H9 (cell line): ENCODE measurements at regions not wholly inside any gene's neighbourhood (a gene's known extent, or its start where the extent isn't known, plus 50 kb on each side); places are given as distances from the start of the nearest gene placed in this dataset.

Source experiments
- DNase-seq: peaks from one replicate; pipeline ENCODE4 v3.0.0-alpha.2; 2017
- H2AFZ ChIP-seq: one replicate; pipeline ENCODE4 v1.6.1; 2013; ENCODE audit warnings: mild to moderate bottlenecking, low read length, control low read depth, moderate library complexity
- H2AK5ac ChIP-seq: 2 replicates; pipeline ENCODE4 v1.6.1; 2013; ENCODE audit warnings: low read length, control low read depth, mixed read lengths; ENCODE audit not compliant: insufficient read length
- H2BK120ac ChIP-seq: one replicate; pipeline ENCODE4 v1.6.1; 2013; ENCODE audit warnings: low read depth, mild to moderate bottlenecking, low read length, control low read depth, inconsistent platforms; ENCODE audit not compliant: poor library complexity, severe bottlenecking
- H2BK12ac ChIP-seq: 2 replicates; pipeline ENCODE4 v1.6.1; 2013; ENCODE audit warnings: low read length, control low read depth, mixed read lengths, low read depth; ENCODE audit not compliant: insufficient read length
- H2BK15ac ChIP-seq: 2 replicates; pipeline ENCODE4 v1.6.1; 2013; ENCODE audit warnings: low read depth, low read length, control low read depth
- H2BK20ac ChIP-seq: one replicate; pipeline ENCODE4 v1.6.1; 2013; ENCODE audit warnings: low read depth, mild to moderate bottlenecking, low read length, control low read depth, inconsistent platforms; ENCODE audit not compliant: poor library complexity, severe bottlenecking
- H2BK5ac ChIP-seq: 2 replicates; pipeline ENCODE4 v1.6.1; 2013; ENCODE audit warnings: low read length, control low read depth, mixed read lengths; ENCODE audit not compliant: insufficient read length
- H3K14ac ChIP-seq: 2 replicates; pipeline ENCODE4 v1.6.1; 2013; ENCODE audit warnings: low read length, control low read depth; ENCODE audit not compliant: insufficient read depth
- H3K18ac ChIP-seq: 2 replicates; pipeline ENCODE4 v1.6.1; 2013; ENCODE audit warnings: low read depth, mild to moderate bottlenecking, mixed read lengths, low read length, control low read depth; ENCODE audit not compliant: insufficient read length
- H3K23ac ChIP-seq: 2 replicates; pipeline ENCODE4 v1.6.1; 2013; ENCODE audit warnings: low read length, control low read depth, mixed read lengths, low read depth; ENCODE audit not compliant: insufficient read length
- H3K23me2 ChIP-seq: 2 replicates; pipeline ENCODE4 v1.6.1; 2013; ENCODE audit warnings: low read depth, mild to moderate bottlenecking, mixed read lengths, low read length, control low read depth; ENCODE audit not compliant: insufficient read length, poor library complexity, severe bottlenecking
- H3K27ac ChIP-seq: 2 replicates; pipeline ENCODE4 v1.5.1; 2013; ENCODE audit warnings: low read length, control low read depth, mixed read lengths, low read depth; ENCODE audit not compliant: insufficient read length
- H3K27me3 ChIP-seq: 2 replicates; pipeline ENCODE4 v1.6.1; 2013; ENCODE audit warnings: low read length, control low read depth, inconsistent platforms; ENCODE audit not compliant: insufficient read depth
- H3K4ac ChIP-seq: 2 replicates; pipeline ENCODE4 v1.6.1; 2013; ENCODE audit warnings: low read depth, mild to moderate bottlenecking, control low read depth, inconsistent platforms, low read length, moderate library complexity
- H3K4me1 ChIP-seq: 2 replicates; pipeline ENCODE4 v1.6.1; 2013; ENCODE audit warnings: low read length, control low read depth, inconsistent platforms; ENCODE audit not compliant: insufficient read depth
- H3K4me2 ChIP-seq: 2 replicates; pipeline ENCODE4 v1.6.1; 2013; ENCODE audit warnings: low read length, control low read depth, mixed read lengths; ENCODE audit not compliant: insufficient read length, insufficient read depth
- H3K56ac ChIP-seq: 2 replicates; pipeline ENCODE4 v1.6.1; 2013; ENCODE audit warnings: low read depth, mild to moderate bottlenecking, mixed read lengths, low read length, control low read depth; ENCODE audit not compliant: insufficient read length
- H3K79me1 ChIP-seq: 2 replicates; pipeline ENCODE4 v1.6.1; 2013; ENCODE audit warnings: low read depth, mild to moderate bottlenecking, moderate library complexity, low read length, control low read depth, inconsistent platforms; ENCODE audit not compliant: insufficient read depth, poor library complexity, severe bottlenecking
- H3K79me2 ChIP-seq: 2 replicates; pipeline ENCODE4 v1.6.1; 2013; ENCODE audit warnings: low read length, control low read depth, inconsistent platforms; ENCODE audit not compliant: insufficient read depth
- H3K9ac ChIP-seq: 2 replicates; pipeline ENCODE4 v1.6.1; 2013; ENCODE audit warnings: low read length, control low read depth, mixed read lengths; ENCODE audit not compliant: insufficient read length; ENCODE audit errors: extremely low read depth
- H3K9me3 ChIP-seq: one replicate; pipeline ENCODE4 v1.6.1; 2013; ENCODE audit warnings: low read depth, low read length, inconsistent platforms; ENCODE audit not compliant: control insufficient read depth
- H3T11ph ChIP-seq: one replicate; pipeline ENCODE4 v1.6.1; 2013; ENCODE audit warnings: mild to moderate bottlenecking, low read length, control low read depth, inconsistent platforms
- H4K20me1 ChIP-seq: one replicate; pipeline ENCODE4 v1.6.1; 2013; ENCODE audit not compliant: control insufficient read depth, insufficient read length, insufficient read depth
- H4K5ac ChIP-seq: 2 replicates; pipeline ENCODE4 v1.6.1; 2013; ENCODE audit warnings: low read depth, mild to moderate bottlenecking, mixed read lengths, low read length, control low read depth; ENCODE audit not compliant: insufficient read length
- H4K8ac ChIP-seq: replicated peaks from 2 replicates; pipeline ENCODE4 v1.6.1; 2013; ENCODE audit warnings: low read length, control low read depth, mixed read lengths, low read depth; ENCODE audit not compliant: insufficient read length
- H4K91ac ChIP-seq: 2 replicates; pipeline ENCODE4 v1.6.1; 2013; ENCODE audit warnings: low read depth, mild to moderate bottlenecking, moderate library complexity, mixed read lengths, low read length, control low read depth; ENCODE audit not compliant: insufficient read length
- H3K27ac Mint-ChIP-seq, 3 experiments: 2 replicates in 2 of 3; 3 replicates in 1 of 3; pipeline ENCODE4 v1.8.0; 2020 to 2021; ENCODE audit warnings: mixed read lengths in 3 of 3, mild to moderate bottlenecking in 1 of 3, moderate library complexity in 1 of 3
- H3K27me3 Mint-ChIP-seq: 2 replicates; pipeline ENCODE4 v1.8.0; 2021; ENCODE audit warnings: low read depth, mild to moderate bottlenecking, moderate library complexity, mixed read lengths
- H3K36me3 Mint-ChIP-seq, 3 experiments: 2 replicates in 2 of 3; 3 replicates in 1 of 3; pipeline ENCODE4 v1.8.0; 2020 to 2021; ENCODE audit warnings: low read depth in 3 of 3, mixed read lengths in 3 of 3; ENCODE audit not compliant: insufficient read depth in 1 of 3
- H3K4me1 Mint-ChIP-seq, 2 experiments: 2 replicates each; pipeline ENCODE4 v1.8.0; 2020; ENCODE audit warnings: mixed read lengths in 2 of 2
- H3K4me3 Mint-ChIP-seq, 2 experiments: 2 replicates in 1 of 2; 3 replicates in 1 of 2; pipeline ENCODE4 v1.8.0; 2020 to 2021; ENCODE audit warnings: mild to moderate bottlenecking in 2 of 2, mixed read lengths in 2 of 2, moderate library complexity in 1 of 2
- H3K9me3 Mint-ChIP-seq, 2 experiments: 2 replicates in 1 of 2; 3 replicates in 1 of 2; pipeline ENCODE4 v1.8.0; 2020; ENCODE audit warnings: mild to moderate bottlenecking in 2 of 2, mixed read lengths in 2 of 2, moderate library complexity in 1 of 2
- WGBS: extraction: QIAGEN DNeasy Blood & Tissue Kit; methylation state at CpG from one replicate; pipeline ENCODE4 v1.1.7; 2013; ENCODE audit warnings: missing lambda C conversion rate, low lambda C conversion rate, mixed read lengths; ENCODE audit not compliant: insufficient read length; ENCODE audit errors: extremely low coverage; 5-methylcytosine and 5-hydroxymethylcytosine counted together
- TF ChIP-seq, protein P1 (sequence below): fragments of 200-600 bp; sonication (generic); conservative IDR thresholded peaks from 3 replicates; pipeline ENCODE4 v1.8.0; 2021; ENCODE audit warnings: antibody characterized with exemption, mild to moderate bottlenecking

DNA sequence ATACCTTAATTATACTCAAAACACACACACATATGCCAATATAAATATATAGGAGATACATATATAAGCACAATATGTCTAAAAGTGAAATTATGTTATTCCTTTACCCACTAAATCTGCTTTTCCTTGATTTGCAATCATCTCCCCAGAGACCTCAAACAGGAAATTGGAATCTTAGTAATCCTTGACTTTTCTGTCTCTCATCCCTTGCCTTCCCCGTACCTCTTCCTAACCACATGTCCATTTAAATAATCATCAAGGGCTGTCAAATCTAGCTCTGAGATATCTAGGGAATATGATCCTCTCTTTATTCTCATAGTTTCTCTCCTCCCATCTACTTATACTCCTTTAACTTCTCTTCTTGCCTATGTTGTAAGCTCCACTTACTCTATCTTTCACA is 336.6 kb downstream of the HGF start:
- H3K9ac ChIP-seq: no peak overlapping the region
- H3T11ph ChIP-seq: no peak overlapping the region
- H3K4me2 ChIP-seq: no peak overlapping the region
- H3K14ac ChIP-seq: no peak overlapping the region
- Mint-ChIP-seq H3K4me1 (peaks cover 10 to 11% of the 10 kb centered on the region in 2 experiments), H3K36me3 (peaks cover 0 to 5% (median 4%) of the 10 kb centered on the region in 3 experiments; a peak in 5 of 7 replicates), H3K27ac (no peak overlapping the region), H3K4me3 (no peak overlapping the region), H3K9me3 (peaks cover 3 to 4% of the 10 kb centered on the region in 2 experiments; a peak in 4 of 5 replicates), H3K27me3 (no peaks in the 10 kb centered on the region; the same call in 1 of the 2 replicates)
- no peak overlapping the region for H4K91ac ChIP-seq
- no peak overlapping the region for H3K4ac ChIP-seq
- no peak overlapping the region for H4K8ac ChIP-seq
- no peak overlapping the region for H3K56ac ChIP-seq
- no CpG with 5 or more reads among the region's 1 CpG for WGBS
- H4K5ac ChIP-seq: no peak overlapping the region
- TF ChIP-seq, protein P1, sequence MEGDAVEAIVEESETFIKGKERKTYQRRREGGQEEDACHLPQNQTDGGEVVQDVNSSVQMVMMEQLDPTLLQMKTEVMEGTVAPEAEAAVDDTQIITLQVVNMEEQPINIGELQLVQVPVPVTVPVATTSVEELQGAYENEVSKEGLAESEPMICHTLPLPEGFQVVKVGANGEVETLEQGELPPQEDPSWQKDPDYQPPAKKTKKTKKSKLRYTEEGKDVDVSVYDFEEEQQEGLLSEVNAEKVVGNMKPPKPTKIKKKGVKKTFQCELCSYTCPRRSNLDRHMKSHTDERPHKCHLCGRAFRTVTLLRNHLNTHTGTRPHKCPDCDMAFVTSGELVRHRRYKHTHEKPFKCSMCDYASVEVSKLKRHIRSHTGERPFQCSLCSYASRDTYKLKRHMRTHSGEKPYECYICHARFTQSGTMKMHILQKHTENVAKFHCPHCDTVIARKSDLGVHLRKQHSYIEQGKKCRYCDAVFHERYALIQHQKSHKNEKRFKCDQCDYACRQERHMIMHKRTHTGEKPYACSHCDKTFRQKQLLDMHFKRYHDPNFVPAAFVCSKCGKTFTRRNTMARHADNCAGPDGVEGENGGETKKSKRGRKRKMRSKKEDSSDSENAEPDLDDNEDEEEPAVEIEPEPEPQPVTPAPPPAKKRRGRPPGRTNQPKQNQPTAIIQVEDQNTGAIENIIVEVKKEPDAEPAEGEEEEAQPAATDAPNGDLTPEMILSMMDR: no peak
- H2BK12ac ChIP-seq: no peak overlapping the region
- no peak overlapping the region for H3K23ac ChIP-seq
- no peak overlapping the region for H3K18ac ChIP-seq
- no peak overlapping the region for H2AK5ac ChIP-seq
- H3K23me2 ChIP-seq: no peaks in the 10 kb centered on the region
- no peaks in the 10 kb centered on the region for H4K20me1 ChIP-seq
- H2BK20ac ChIP-seq: no peak overlapping the region
- H3K79me2 ChIP-seq: no peaks in the 10 kb centered on the region
- H3K27ac ChIP-seq: no peak overlapping the region
- H2BK5ac ChIP-seq: no peak overlapping the region
- no peak for DNase-seq
- no peaks in the 10 kb centered on the region for H3K79me1 ChIP-seq
- no peak overlapping the region for H2BK120ac ChIP-seq
- no peaks in the 10 kb centered on the region for H3K27me3 ChIP-seq
- no peak overlapping the region for H2BK15ac ChIP-seq
- no peak overlapping the region for H2AFZ ChIP-seq
- no peaks in the 10 kb centered on the region for H3K4me1 ChIP-seq
- no peaks in the 10 kb centered on the region for H3K9me3 ChIP-seq
